Mesodermal cell (in vitro differentiated cells): ENCODE measurements at regions not wholly inside any gene's neighbourhood (a gene's known extent, or its start where the extent isn't known, plus 50 kb on each side); places are given as distances from the start of the nearest gene placed in this dataset.

Experiments used
- H3K27ac ChIP-seq: 2 replicates; pipeline ENCODE4 v1.7.0; 2013; ENCODE audit warnings: mild to moderate bottlenecking, low read depth, low read length, moderate library complexity; ENCODE audit not compliant: severe bottlenecking
- H3K36me3 ChIP-seq: 2 replicates; pipeline ENCODE4 v1.7.1; 2013; ENCODE audit warnings: mild to moderate bottlenecking, low read length, moderate library complexity; ENCODE audit not compliant: control insufficient read depth, insufficient read depth
- H3K4me1 ChIP-seq: one replicate; pipeline ENCODE4 v1.7.1; 2013; ENCODE audit warnings: mild to moderate bottlenecking, low read length; ENCODE audit not compliant: insufficient read depth, control insufficient read depth, poor library complexity, severe bottlenecking
- H3K4me3 ChIP-seq: 2 replicates; pipeline ENCODE4 v1.7.0; 2013; ENCODE audit warnings: low read length, control low read depth, mild to moderate bottlenecking; ENCODE audit not compliant: insufficient read depth, poor library complexity, severe bottlenecking; ENCODE audit errors: extremely low read depth
- H3K9me3 ChIP-seq: 2 replicates; pipeline ENCODE4 v1.7.1; 2013; ENCODE audit warnings: mild to moderate bottlenecking, low read length, moderate library complexity; ENCODE audit not compliant: control insufficient read depth
- WGBS, 2 experiments: methylation state at CpG; one replicate each; pipeline ENCODE4 v1.1.5; 2013; ENCODE audit warnings: missing lambda C conversion rate in 2 of 2; ENCODE audit not compliant: insufficient coverage in 2 of 2; 5-methylcytosine and 5-hydroxymethylcytosine counted together

GRCh38 chr3:36214460-36214859, 165.8 kb upstream of the STAC start:
- Histone ChIP-seq H3K4me1 (no peaks in the 10 kb centered on the region), H3K36me3 (no peaks in the 10 kb centered on the region), H3K9me3 (no peaks in the 10 kb centered on the region), H3K4me3 (no peak overlapping the region), H3K27ac (no peak overlapping the region)
- WGBS, 2 experiments, result 67% methylated on average over 1 of the region's 3 CpGs; no CpG with 5 or more reads in 1 of the 2 experiments

GRCh38 chr3:36215241-36215640, 165.1 kb upstream of the STAC start:
- no peaks in the 10 kb centered on the region for H3K9me3 ChIP-seq
- WGBS, 2 experiments, result no CpG with 5 or more reads among the region's 1 CpG

GRCh38 chr3:36219398-36219797, 160.9 kb upstream of the STAC start:
- no CpG with 5 or more reads among the region's 1 CpG for WGBS, 2 experiments
- no peaks in the 10 kb centered on the region for H3K36me3 ChIP-seq
- H3K4me3 ChIP-seq, result no peak overlapping the region

More at GRCh38 chr3:36215241-36215640, 165.1 kb upstream of the STAC start:
- Histone ChIP-seq H3K27ac (no peak overlapping the region), H3K4me3 (no peak overlapping the region), H3K4me1 (no peaks in the 10 kb centered on the region), H3K36me3 (no peaks in the 10 kb centered on the region)

GRCh38 chr3:36220173-36220572, 160.1 kb upstream of the STAC start:
- Histone ChIP-seq H3K9me3 (no peaks in the 10 kb centered on the region), H3K4me1 (no peaks in the 10 kb centered on the region), H3K36me3 (no peaks in the 10 kb centered on the region), H3K27ac (no peak overlapping the region), H3K4me3 (no peak overlapping the region)
- WGBS, 2 experiments, result 100% methylated on average over 2 of the region's 2 CpGs; no CpG with 5 or more reads in 1 of the 2 experiments

More at GRCh38 chr3:36219398-36219797, 160.9 kb upstream of the STAC start:
- no peaks in the 10 kb centered on the region for H3K9me3 ChIP-seq
- H3K4me1 ChIP-seq, result no peaks in the 10 kb centered on the region
- H3K27ac ChIP-seq, result no peak overlapping the region

- Histone ChIP-seq H3K9me3 (no peaks in the 10 kb centered on the region), H3K4me1 (no peaks in the 10 kb centered on the region), H3K27ac (no peak overlapping the region), H3K4me3 (no peak overlapping the region), H3K36me3 (no peaks in the 10 kb centered on the region)
Measured at GRCh38 chr3:36221975-36222374, 158.3 kb upstream of the STAC start.

GRCh38 chr3:36227980-36228379, 152.3 kb upstream of the STAC start:
- H3K27ac ChIP-seq, result no peak overlapping the region
- no peak overlapping the region for H3K4me3 ChIP-seq
- WGBS, 2 experiments, result 82 to 96% methylated on average over 3 to 4 of the region's 4 CpGs
- H3K36me3 ChIP-seq, result no peaks in the 10 kb centered on the region
- H3K9me3 ChIP-seq, result no peaks in the 10 kb centered on the region
- no peaks in the 10 kb centered on the region for H3K4me1 ChIP-seq

- Histone ChIP-seq H3K27ac (no peak overlapping the region), H3K36me3 (no peaks in the 10 kb centered on the region), H3K4me3 (no peak overlapping the region), H3K4me1 (no peaks in the 10 kb centered on the region), H3K9me3 (no peaks in the 10 kb centered on the region)
- WGBS, 2 experiments, result 80% methylated on average over 1 of the region's 1 CpG; no CpG with 5 or more reads in 1 of the 2 experiments
Measured at GRCh38 chr3:36229496-36229895, 150.8 kb upstream of the STAC start.

- no peaks in the 10 kb centered on the region for H3K4me1 ChIP-seq
- no peak overlapping the region for H3K27ac ChIP-seq
- H3K9me3 ChIP-seq, result no peaks in the 10 kb centered on the region
- H3K36me3 ChIP-seq, result no peaks in the 10 kb centered on the region
- H3K4me3 ChIP-seq, result no peak overlapping the region
Measured at GRCh38 chr3:36232797-36233489, 147.4 kb upstream of the STAC start.

- WGBS, 2 experiments, result no CpG with 5 or more reads among the region's 1 CpG
- Histone ChIP-seq H3K36me3 (no peaks in the 10 kb centered on the region), H3K4me3 (no peak overlapping the region), H3K27ac (no peak overlapping the region), H3K9me3 (no peaks in the 10 kb centered on the region), H3K4me1 (no peaks in the 10 kb centered on the region)
Measured at GRCh38 chr3:36244728-36245127, 135.6 kb upstream of the STAC start.

- no peaks in the 10 kb centered on the region for H3K9me3 ChIP-seq
- no peaks in the 10 kb centered on the region for H3K4me1 ChIP-seq
- no peak overlapping the region for H3K4me3 ChIP-seq
- WGBS, 2 experiments, result 81 to 93% methylated on average over 3 of the region's 3 CpGs
- H3K27ac ChIP-seq, result no peak overlapping the region
- H3K36me3 ChIP-seq, result no peaks in the 10 kb centered on the region
Measured at GRCh38 chr3:36248374-36248773, 131.9 kb upstream of the STAC start.

GRCh38 chr3:36250191-36250590, 130.1 kb upstream of the STAC start:
- no peak overlapping the region for H3K4me3 ChIP-seq
- H3K9me3 ChIP-seq, result no peaks in the 10 kb centered on the region
- 83 to 100% methylated on average over 1 of the region's 1 CpG for WGBS, 2 experiments
- no peaks in the 10 kb centered on the region for H3K4me1 ChIP-seq
- no peak overlapping the region for H3K27ac ChIP-seq
- H3K36me3 ChIP-seq, result no peaks in the 10 kb centered on the region
